ENCODE measurements at regions not wholly inside any gene's neighbourhood (a gene's known extent, or its start where the extent isn't known, plus 50 kb on each side); places are given as distances from the start of the nearest gene placed in this dataset.

DNA sequence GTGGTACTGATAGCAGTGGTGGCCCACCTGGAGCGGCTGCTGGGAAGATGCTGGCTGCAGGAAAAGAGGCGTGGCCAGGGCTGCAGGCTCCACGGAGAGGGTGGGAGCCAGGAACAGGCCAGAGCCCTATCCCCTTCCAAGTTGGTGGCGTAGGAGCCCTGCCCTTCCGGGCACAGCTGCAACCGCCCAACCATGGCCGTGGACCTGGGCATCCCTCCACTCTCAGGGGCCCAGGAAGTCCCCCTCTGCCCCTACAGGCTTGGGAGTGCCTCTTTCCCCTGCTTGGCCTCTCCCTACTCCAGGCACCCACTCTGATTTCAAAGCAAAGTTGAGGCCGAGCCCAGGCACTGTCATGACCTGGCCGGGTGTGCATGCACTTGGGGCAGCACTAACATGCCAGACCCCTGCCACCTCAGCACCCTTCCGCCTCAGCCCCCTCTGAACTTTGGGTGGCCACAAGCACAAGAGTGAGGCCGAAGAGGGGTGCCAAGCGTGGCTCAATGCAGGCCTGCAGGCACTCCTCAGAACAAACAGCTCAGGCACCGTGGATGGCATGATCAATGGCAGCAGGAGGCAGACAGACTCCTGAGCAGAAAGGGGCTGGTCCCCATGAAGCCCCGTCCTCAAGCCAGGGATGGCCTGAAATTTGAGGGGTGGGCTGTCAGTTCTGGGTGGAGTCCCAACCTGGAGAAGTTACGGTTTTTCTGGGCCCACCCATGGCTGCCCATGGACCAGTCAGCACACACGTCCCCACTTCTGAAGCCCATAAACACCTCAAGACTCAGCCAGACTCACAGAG is 164.9 kb upstream of the PRNP start:
- DNase-seq (ENCODE audit: extremely low read depth, low read depth, low spot score): no peak

DNA sequence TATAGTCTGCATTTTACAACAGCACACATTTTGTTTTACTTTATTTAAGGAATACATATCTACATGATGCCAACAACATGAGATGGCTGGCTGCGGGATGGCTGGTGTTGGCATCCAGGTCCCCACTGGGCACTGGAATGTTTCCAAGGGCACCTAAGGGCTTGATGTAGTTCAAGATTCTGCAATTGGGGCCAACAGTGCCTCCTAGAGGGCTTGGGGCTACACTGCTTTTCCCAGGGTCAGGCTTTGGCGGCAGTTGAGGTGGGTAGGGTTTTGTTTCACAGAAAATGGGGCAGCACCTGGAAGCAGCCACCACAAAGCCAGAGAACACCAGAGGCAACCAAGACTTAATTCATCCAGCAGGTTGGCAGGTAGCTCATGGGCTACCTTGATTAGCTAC is 166.7 kb upstream of the PRNP start:
- DNase-seq (ENCODE audit: extremely low read depth, low read depth, low spot score): no peak

DNA sequence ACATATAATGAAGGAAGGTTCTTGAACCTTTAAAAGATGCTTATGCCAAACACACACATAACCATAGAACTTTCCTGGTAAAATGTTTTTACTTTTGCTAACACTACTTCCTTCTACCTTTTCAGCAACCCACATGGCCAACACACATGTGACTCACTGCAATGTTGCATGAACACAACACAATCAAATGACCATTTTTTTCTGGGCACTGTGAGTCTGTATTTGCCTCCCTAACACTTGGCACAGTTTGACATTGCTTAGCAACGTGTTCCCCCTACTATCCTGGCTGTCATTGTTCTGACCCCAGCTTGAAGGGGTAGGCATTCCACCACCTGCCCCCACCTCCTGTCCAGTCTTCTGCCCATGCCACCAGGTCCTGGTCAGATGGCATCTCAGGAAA is 169.4 kb upstream of the PRNP start:
- DNase-seq (ENCODE audit: extremely low read depth, low read depth, low spot score): no peak

GRCh38 chr20:4513720-4514119 is 172.5 kb upstream of the PRNP start:
- no peak for DNase-seq (ENCODE audit: extremely low read depth, low read depth, low spot score)

GRCh38 chr20:4512891-4513550 is 173.2 kb upstream of the PRNP start:
- peak; percentile 95 for DNase-seq (ENCODE audit: extremely low read depth, low read depth, low spot score)

GRCh38 chr20:4511776-4512175 is 174.5 kb upstream of the PRNP start:
- no peak for DNase-seq (ENCODE audit: extremely low read depth, low read depth, low spot score)

DNA sequence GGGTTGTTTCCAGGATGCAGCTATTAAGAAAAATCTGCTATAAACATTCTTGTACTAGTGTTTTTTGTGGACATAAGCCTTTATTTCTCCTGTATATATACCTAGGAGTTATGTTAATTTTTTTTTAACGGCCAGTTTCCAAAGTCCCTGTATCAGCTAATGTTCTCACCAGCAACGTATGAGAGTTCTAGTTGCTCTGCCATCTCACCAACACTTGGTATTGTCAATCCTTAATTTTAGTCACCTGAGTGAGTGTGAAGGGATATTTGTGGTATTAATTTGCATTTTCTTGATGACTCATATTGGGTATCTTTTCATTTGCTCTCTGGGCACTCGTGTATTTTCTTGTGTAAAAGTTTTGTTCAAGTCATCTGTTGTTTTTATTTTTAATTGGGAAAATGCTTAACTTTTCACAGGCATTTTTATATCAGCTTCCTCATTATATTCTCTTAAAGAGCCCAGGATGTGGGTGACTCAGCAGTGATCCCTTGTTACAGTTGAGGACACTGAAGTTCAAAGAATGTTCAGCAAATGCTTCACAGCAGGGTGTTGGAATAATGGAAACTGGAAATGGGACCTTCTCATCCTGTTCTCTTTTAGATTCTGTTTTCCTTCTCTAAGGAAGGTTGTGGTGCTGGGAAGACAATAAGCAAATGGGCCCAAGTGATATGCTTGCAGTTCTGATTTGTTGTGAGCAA is 176.3 kb upstream of the PRNP start:
- DNase-seq (ENCODE audit: extremely low read depth, low read depth, low spot score): no peak

DNA sequence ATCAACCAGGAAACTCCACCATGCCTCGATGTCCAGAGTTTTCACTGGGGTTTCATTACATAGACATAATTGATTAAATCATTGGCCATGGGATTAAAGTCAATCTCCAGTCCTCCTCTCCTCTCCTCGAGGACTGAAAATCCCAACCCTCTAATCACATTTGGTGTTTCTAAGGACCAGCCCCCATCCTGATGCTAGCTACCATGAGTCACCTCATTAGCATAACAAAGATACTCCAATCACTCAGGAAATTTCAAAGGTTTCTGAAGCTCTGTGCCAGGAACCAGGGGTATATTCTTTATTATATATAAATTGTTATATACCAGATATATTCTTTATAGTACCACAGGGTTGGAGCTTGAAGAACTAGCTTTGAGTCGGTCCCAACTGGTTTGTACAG is 177.5 kb upstream of the PRNP start:
- no peak for DNase-seq (ENCODE audit: extremely low read depth, low read depth, low spot score)

DNA sequence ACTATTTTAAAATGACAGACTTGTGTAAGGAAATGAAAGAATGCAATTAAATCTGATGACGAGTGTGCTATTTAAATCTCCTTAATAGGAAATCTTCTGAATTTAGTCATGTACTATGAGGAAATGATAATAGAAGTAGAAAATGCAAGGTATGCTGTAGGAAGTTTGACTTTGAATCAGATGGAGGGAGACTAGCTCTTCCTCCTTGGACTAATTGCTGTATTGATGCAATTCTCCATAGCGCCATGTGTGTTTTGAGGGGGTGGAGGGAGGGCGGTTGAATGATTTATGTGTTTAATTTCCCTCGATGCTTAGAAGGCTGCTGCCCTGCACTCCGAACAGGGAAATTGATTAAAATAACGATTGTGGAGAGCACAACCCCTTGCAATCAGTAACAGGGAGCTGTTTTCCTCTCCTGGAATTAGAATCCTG is 179.0 kb upstream of the PRNP start:
- DNase-seq (ENCODE audit: extremely low read depth, low read depth, low spot score): peak; percentile 90

DNA sequence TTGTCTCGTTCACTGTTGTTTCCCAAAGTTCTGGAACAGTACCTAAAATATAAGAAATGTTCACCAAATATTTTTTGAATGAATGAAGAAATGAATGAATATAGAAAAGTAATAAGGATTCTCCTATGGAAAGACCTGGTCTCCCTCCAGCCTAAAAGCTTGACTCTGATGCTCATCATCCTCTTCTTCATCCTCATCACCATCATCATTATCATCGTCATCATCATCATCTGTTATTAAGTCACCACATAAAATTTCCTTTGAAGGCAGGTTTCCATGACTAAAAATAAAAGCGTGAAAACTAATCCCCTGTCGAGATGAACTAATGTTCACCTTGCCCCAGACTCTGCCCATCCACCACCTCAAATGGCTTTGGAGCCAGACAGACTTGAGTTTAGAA is 181.4 kb upstream of the PRNP start:
- DNase-seq (ENCODE audit: extremely low read depth, low read depth, low spot score): no peak

DNA sequence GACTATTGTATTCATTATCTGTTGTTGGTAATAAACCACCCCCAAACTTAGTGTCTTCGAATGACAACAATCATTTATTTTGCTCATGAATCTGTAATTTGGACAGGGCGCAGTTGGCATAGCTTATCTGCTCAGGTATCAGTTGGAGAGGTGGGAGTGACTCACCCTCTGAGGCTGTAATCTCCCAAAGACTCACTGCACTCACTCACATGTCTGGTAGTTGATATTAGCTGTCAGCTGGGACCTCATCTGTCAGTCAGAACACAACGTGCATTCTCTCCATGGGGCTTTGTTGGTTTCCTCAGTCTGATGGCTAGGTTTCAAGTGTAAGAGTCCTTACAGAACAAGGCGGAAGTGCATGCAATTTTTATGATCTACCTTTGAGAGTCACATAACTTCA is 183.5 kb upstream of the PRNP start:
- no peak for DNase-seq (ENCODE audit: extremely low read depth, low read depth, low spot score)

DNA sequence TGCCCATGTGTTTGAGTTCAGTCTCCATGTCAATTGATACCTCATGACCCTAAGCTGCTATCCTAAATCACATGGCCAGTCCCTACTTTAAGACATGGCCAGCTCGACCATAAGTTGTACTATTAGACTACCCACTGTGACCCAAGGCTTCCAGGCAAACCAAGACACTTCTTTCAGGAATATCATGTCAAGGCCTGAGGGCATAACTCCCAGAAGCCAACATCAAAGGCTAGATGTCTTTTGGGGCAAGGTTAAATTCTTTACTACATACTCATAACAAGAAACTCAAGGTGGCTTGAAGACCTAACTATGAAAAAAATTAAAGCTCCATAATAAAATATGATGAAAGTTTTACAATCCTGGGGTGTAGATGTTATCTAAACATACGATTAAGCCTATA is 192.9 kb upstream of the PRNP start:
- no peak for DNase-seq (ENCODE audit: extremely low read depth, low read depth, low spot score)

GRCh38 chr20:4491643-4492042 is 194.6 kb upstream of the PRNP start:
- no peak for DNase-seq (ENCODE audit: extremely low read depth, low read depth, low spot score)

DNA sequence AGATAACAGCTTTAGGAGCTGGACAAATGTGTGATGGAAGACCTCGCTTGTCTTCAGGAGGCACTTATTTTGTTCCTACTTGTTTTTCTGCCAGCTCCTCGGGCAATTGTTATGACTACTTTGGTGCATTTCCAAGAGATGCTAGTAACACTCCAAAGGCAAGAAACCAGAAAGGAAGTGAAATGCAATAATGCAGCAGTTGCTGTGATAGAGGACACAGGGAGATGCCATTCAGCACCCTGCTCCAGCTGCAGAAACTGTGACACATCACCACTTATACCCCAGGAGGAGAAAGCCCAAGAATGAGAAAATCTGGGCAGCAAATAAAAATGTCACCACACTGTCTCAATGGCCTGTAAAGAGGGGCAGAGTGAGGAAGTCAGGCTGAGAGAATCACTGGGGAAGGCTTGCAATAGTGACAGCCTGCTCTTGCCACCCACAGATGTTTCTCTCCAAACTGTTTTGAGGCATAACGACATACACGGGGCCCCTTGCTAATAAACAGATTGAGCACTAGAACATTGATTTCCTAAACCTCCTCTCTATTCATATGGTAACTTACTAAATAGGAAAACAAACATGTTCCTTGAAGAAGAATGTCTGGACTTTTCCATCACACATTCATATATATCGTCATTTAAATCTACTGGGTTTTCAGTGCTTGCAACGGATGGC is 195.5 kb upstream of the PRNP start:
- DNase-seq (ENCODE audit: extremely low read depth, low read depth, low spot score): no peak

- no peak for DNase-seq (ENCODE audit: extremely low read depth, low read depth, low spot score)
These were observed 196.2 kb upstream of the PRNP start for GRCh38 chr20:4490045-4490444.

GRCh38 chr20:4488407-4489339 is 197.6 kb upstream of the PRNP start:
- DNase-seq (ENCODE audit: extremely low read depth, low read depth, low spot score): no peak

GRCh38 chr20:4484379-4484997 is 201.8 kb upstream of the PRNP start:
- DNase-seq (ENCODE audit: extremely low read depth, low read depth, low spot score): no peak

GRCh38 chr20:4483961-4484360 is 202.3 kb upstream of the PRNP start:
- DNase-seq (ENCODE audit: extremely low read depth, low read depth, low spot score): no peak

DNA sequence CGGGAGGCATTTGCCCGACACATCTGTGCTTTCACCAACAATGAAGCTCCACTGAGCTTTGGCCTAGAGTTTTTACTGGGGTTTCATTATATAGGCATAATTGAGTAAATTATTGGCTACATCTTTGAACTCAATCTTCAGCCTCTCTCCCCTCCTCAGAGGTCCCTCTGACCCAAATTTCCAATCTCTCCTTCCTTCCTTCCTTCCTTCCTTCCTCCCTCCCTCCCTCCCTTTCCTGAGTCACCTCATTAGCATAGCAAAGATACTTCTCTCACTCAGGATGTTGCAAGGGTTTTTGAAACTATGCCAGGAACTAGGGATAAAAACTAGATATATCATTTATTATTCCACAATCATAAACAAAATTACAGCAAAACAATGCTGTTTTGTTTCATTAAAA is 202.8 kb upstream of the PRNP start:
- DNase-seq (ENCODE audit: extremely low read depth, low read depth, low spot score): no peak

DNA sequence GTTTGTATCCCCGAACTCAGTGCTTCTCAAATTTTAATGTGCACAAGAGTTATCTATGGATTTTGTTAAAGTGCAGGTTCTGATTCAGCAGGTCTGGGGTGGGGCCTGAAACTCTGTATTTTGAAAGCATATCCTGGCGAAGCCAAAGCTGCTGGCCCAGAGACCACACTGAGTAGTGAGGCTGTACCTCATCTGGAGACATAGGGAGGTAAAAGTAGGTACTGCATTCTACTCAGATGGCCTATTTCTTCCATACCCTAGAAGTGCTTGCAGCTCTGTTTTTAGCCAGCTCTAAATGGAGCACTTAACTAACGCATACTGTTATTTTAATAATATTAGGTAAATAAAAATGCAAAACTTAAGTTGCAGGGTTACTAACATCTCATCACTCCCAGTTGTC is 206.2 kb upstream of the PRNP start:
- DNase-seq (ENCODE audit: extremely low read depth, low read depth, low spot score): no peak
